Renal cortical epithelial cell (primary cell): ENCODE measurements at regions not wholly inside any gene's neighbourhood (a gene's known extent, or its start where the extent isn't known, plus 50 kb on each side); places are given as distances from the start of the nearest gene placed in this dataset.

Source experiments
- DNase-seq: peaks from one replicate; pipeline ENCODE4 v3.0.0-alpha.2; 2011; ENCODE audit warnings: low read depth

- DNase-seq = no peak
Observed at GRCh38 chr11:104529906-104530305, 366.0 kb upstream of the PDGFD start.

- no peak for DNase-seq
Observed at GRCh38 chr11:104529213-104529612, 365.3 kb upstream of the PDGFD start.

GRCh38 chr11:104526006-104526405 lies 362.1 kb upstream of the PDGFD start:
- no peak for DNase-seq

GRCh38 chr11:104525416-104525815 lies 361.5 kb upstream of the PDGFD start:
- DNase-seq = no peak

GRCh38 chr11:104524254-104524653 lies 360.3 kb upstream of the PDGFD start:
- no peak for DNase-seq

- DNase-seq = no peak
Observed at GRCh38 chr11:104523611-104524010, 359.7 kb upstream of the PDGFD start.

- DNase-seq = no peak
Observed at GRCh38 chr11:104522650-104523049, 358.7 kb upstream of the PDGFD start.

- no peak for DNase-seq
Observed at GRCh38 chr11:104522123-104522522, 358.2 kb upstream of the PDGFD start.

GRCh38 chr11:104510169-104510568 lies 346.2 kb upstream of the PDGFD start:
- no peak for DNase-seq

- no peak for DNase-seq
Observed at GRCh38 chr11:104490182-104490581, 326.2 kb upstream of the PDGFD start.

GRCh38 chr11:104488561-104488960 lies 324.6 kb upstream of the PDGFD start:
- no peak for DNase-seq

- no peak for DNase-seq
Observed at GRCh38 chr11:104487046-104487806, 323.3 kb upstream of the PDGFD start.

- peak; percentile 30 for DNase-seq
Observed at GRCh38 chr11:104484804-104485554, 321.0 kb upstream of the PDGFD start.

- no peak for DNase-seq
Observed at GRCh38 chr11:104476898-104477297, 313.0 kb upstream of the PDGFD start.

- DNase-seq = no peak
Observed at GRCh38 chr11:104476454-104476853, 312.5 kb upstream of the PDGFD start.

GRCh38 chr11:104467404-104467803 lies 303.5 kb upstream of the PDGFD start:
- DNase-seq = no peak

- no peak for DNase-seq
Observed at GRCh38 chr11:104465321-104465720, 301.4 kb upstream of the PDGFD start.

GRCh38 chr11:104464691-104465090 lies 300.7 kb upstream of the PDGFD start:
- no peak for DNase-seq

GRCh38 chr11:104462341-104462740 lies 298.4 kb upstream of the PDGFD start:
- peak; percentile 5 for DNase-seq

- DNase-seq = no peak
Observed at GRCh38 chr11:104451197-104451893, 287.4 kb upstream of the PDGFD start.

GRCh38 chr11:104443387-104443786 lies 279.4 kb upstream of the PDGFD start:
- DNase-seq = peak; percentile 11

- DNase-seq = peak; percentile 48
Observed at GRCh38 chr11:104442321-104442720, 278.4 kb upstream of the PDGFD start.

- DNase-seq = no peak
Observed at GRCh38 chr11:104435494-104435893, 271.5 kb upstream of the PDGFD start.
